ENCODE measurements at regions not wholly inside any gene's neighbourhood (a gene's known extent, or its start where the extent isn't known, plus 50 kb on each side); places are given as distances from the start of the nearest gene placed in this dataset.

- TF ChIP-seq CTCF (IDR thresholded peaks at IDR 0.05) (no peak), POLR2AphosphoS5 (IDR thresholded peaks at IDR 0.05) (no peak), POLR2A (IDR thresholded peaks at IDR 0.05; ENCODE audit: low read depth) (no peak), EP300 (IDR thresholded peaks at IDR 0.05) (no peak)
Measured at GRCh38 chr3:59546522-59546921, 496.7 kb upstream of the CFAP20DC start.
